Vagina (tissue), 2 donors: ENCODE measurements at regions not wholly inside any gene's neighbourhood (a gene's known extent, or its start where the extent isn't known, plus 50 kb on each side); places are given as distances from the start of the nearest gene placed in this dataset.
"Not testable (repeated sequence)": the region's sequence is repeated elsewhere in the genome, so short reads cannot be mapped to it uniquely, and the experiment has no call there.

ENCODE experiments used
- DNase-seq, 2 donors: peaks; one replicate each; pipeline ENCODE4 v3.0.0-alpha.2; 2017; ENCODE audit errors: extremely low spot score in 2 of 2
- H3K27ac ChIP-seq: fragments of 200-600 bp; sonication (generic); one replicate; pipeline ENCODE4 v1.5.1; 2019
- H3K27me3 ChIP-seq: fragments of 200-600 bp; sonication (generic); one replicate; pipeline ENCODE4 v1.5.1; 2019
- H3K36me3 ChIP-seq, 2 donors: fragments of 200-600 bp; sonication (generic); one replicate each; pipeline ENCODE4 v1.5.1; 2017 to 2019
- H3K4me1 ChIP-seq: fragments of 200-600 bp; sonication (generic); one replicate; pipeline ENCODE4 v1.5.1; 2019
- H3K4me3 ChIP-seq, 2 donors: fragments of 200-600 bp; sonication (generic); 1 replicate in 1 of 2; 2 replicates in 1 of 2; pipeline ENCODE4 v1.5.1; 2016 to 2019
- H3K9me3 ChIP-seq: fragments of 200-600 bp; sonication (generic); one replicate; pipeline ENCODE4 v1.5.1; 2019
- POLR2A ChIP-seq, 2 donors: fragments of 450-650 bp; IDR thresholded peaks; one replicate each; pipeline ENCODE4 v1.6.1; 2017; ENCODE audit warnings: antibody characterized with exemption in 2 of 2, mild to moderate bottlenecking in 2 of 2, moderate library complexity in 2 of 2
- POLR2AphosphoS5 ChIP-seq, 2 donors: sonication (generic); formaldehyde crosslinking; IDR thresholded peaks; one replicate each; pipeline ENCODE4 v1.9.0; 2017; ENCODE audit warnings: antibody characterized with exemption in 2 of 2, mild to moderate bottlenecking in 2 of 2, low read depth in 1 of 2; ENCODE audit not compliant: insufficient read depth in 1 of 2
- intact Hi-C: fragments of 100-400 bp; cut with DNase I; formaldehyde crosslinking; loops from one replicate; pipeline ENCODE4 v1.15.1; 2023
- TF ChIP-seq, protein P1 (sequence below), 3 experiments: fragments of 450-650 bp in 2 of 3; fragments of 200-600 bp in 1 of 3; sonication (generic) in 1 of 3; IDR thresholded peaks; one replicate each; pipeline ENCODE4 v1.5.1; 2017 to 2019; ENCODE audit warnings: antibody characterized with exemption in 3 of 3, mild to moderate bottlenecking in 2 of 3, moderate library complexity in 2 of 3

DNA sequence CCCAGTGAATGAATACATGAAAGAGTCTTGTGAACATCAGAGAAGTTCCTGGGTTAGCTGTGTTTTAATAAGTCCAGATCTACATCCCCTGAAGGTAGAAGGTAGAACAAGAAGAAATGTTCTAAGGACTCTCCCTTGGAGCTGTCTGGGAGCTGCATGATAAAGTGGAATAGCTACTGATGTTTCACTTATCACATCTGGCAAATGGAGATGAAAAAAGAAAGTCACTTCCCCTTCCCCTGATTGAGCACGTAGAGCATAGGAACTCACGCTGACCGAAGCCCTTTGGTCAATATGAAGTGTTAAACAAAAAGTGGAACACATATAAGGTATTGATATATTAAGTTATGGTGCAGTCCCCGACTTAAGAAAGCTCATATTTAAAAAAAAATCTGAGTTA, 53.2 kb upstream of the PARP1 start:
- H3K4me3 ChIP-seq: no peak overlapping the region
- no peaks in the 10 kb centered on the region for H3K27me3 ChIP-seq
- DNase-seq: no peak
- no peak overlapping the region for H3K27ac ChIP-seq
- TF ChIP-seq POLR2AphosphoS5 (IDR thresholded peaks at IDR 0.05; ENCODE audit: insufficient read depth in 1 of 2, low read depth in 1 of 2) (no peak), POLR2A (IDR thresholded peaks at IDR 0.05) (no peak)
- TF ChIP-seq, protein P1, sequence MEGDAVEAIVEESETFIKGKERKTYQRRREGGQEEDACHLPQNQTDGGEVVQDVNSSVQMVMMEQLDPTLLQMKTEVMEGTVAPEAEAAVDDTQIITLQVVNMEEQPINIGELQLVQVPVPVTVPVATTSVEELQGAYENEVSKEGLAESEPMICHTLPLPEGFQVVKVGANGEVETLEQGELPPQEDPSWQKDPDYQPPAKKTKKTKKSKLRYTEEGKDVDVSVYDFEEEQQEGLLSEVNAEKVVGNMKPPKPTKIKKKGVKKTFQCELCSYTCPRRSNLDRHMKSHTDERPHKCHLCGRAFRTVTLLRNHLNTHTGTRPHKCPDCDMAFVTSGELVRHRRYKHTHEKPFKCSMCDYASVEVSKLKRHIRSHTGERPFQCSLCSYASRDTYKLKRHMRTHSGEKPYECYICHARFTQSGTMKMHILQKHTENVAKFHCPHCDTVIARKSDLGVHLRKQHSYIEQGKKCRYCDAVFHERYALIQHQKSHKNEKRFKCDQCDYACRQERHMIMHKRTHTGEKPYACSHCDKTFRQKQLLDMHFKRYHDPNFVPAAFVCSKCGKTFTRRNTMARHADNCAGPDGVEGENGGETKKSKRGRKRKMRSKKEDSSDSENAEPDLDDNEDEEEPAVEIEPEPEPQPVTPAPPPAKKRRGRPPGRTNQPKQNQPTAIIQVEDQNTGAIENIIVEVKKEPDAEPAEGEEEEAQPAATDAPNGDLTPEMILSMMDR (IDR thresholded peaks at IDR 0.05): no peak
- H3K9me3 ChIP-seq: no peaks in the 10 kb centered on the region
- H3K4me1 ChIP-seq: no peaks in the 10 kb centered on the region
- intact Hi-C loops: no loop called here
- no peaks in the 10 kb centered on the region for H3K36me3 ChIP-seq

DNA sequence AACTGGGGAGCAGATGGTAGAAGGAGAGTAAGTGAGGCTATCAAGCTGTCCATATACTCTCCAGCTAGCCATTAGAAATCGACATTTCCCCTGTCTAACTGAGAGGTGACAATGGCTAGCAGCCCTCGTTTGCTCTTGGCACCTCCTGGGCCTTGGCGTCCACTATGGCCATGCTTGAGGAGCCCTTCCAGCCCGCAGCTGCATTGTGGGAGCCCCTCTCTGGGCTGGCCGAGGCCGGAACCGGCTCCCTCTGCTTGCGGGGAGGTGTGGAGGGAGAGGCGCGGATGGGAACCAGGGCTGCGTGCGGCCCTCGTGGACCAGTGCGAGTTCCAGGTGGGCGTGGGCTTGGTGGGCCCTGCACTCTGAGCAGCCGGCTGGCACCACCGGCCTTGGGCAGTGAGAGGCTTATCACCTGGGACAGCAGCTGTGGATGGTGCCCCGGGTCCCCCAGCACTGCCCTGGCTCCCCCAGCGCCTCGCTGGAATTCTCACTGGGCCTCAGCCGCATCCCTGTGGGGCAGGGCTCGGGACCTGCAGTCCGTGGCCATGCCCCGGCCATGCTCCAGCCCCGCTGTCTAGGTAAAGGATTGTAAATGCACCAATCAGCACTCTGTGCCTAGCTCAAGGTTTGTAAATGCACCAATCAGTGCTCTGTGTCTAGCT, 56.2 kb upstream of the PARP1 start:
- Histone ChIP-seq H3K9me3 (no peaks in the 10 kb centered on the region), H3K27me3 (no peaks in the 10 kb centered on the region), H3K4me1 (no peaks in the 10 kb centered on the region), H3K4me3 (no peak overlapping the region), H3K36me3 (no peaks in the 10 kb centered on the region), H3K27ac (no peak overlapping the region)
- TF ChIP-seq, protein P1 (IDR thresholded peaks at IDR 0.05): no peak
- TF ChIP-seq POLR2AphosphoS5 (IDR thresholded peaks at IDR 0.05; ENCODE audit: insufficient read depth in 1 of 2, low read depth in 1 of 2) (no peak), POLR2A (IDR thresholded peaks at IDR 0.05) (no peak)
- no peak for DNase-seq
- intact Hi-C loops: no loop called here

DNA sequence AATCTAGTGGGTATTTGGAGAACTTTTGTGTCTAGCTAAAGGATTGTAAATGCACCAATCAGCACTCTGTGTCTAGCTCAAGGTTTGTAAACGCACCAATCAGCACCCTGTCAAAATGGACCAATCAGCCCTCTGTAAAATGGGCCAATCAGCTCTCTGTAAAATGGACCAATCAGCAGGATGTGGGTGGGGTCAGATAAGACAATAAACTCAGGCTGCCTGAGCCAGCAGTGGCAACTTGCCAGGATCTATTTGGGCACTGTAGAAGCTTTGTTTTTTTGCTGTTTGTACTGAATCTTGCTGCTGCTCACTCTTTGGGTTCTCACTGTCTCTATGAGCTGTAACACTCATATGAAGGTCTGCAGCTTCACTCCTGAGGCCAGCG, 56.7 kb upstream of the PARP1 start:
- H3K4me1 ChIP-seq, H3K27me3 ChIP-seq, H3K27ac ChIP-seq, H3K36me3 ChIP-seq, H3K9me3 ChIP-seq, DNase-seq, H3K4me3 ChIP-seq, intact Hi-C loops: not testable (repeated sequence)

DNA sequence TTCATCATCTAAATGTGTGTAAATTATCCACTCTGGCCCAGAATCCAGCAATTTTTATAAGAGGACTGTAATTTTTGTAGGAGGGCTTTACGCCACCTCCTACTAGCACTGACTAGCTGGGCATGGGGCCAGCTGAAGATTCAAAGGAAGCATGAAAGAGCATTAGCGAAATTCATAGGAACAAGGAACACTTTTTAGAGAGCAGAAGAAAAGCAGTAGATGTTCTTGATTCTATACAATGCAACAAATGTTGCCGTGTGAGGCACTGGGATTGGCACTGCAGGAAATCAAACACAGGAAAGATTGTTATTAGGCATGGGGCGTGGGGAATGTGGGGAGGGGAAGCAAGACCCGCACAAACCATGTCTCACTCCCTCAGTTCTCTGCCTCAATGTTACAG, 58.4 kb upstream of the PARP1 start:
- no peak overlapping the region for H3K4me3 ChIP-seq
- no peaks in the 10 kb centered on the region for H3K9me3 ChIP-seq
- H3K36me3 ChIP-seq: no peaks in the 10 kb centered on the region
- intact Hi-C loops: no loop called here
- H3K4me1 ChIP-seq: no peaks in the 10 kb centered on the region
- DNase-seq: no peak
- no peaks in the 10 kb centered on the region for H3K27me3 ChIP-seq
- no peak overlapping the region for H3K27ac ChIP-seq
- TF ChIP-seq, protein P1 (IDR thresholded peaks at IDR 0.05): no peak
- no peak for TF ChIP-seq POLR2A (IDR thresholded peaks at IDR 0.05)
- TF ChIP-seq POLR2AphosphoS5 (IDR thresholded peaks at IDR 0.05; ENCODE audit: insufficient read depth in 1 of 2, low read depth in 1 of 2): no peak

DNA sequence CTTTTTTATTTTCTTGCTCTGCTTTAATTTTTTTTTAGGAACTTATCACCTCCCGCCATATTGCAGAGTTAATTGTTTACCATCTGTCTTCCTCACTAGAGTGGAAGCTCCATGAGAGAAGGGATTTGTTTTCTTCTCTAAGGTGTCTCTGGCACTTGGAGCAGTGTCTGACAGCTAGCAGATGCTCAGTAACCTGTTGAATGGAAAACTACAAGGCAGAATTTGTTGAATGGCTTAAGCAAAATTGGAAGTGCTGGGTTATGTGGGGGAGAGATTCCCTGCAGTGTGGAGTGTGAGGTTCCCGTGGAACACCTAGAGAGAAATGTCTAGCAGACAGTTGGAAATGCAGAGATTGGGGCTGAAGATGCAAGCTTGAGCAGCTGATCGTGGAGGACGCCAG, 59.5 kb upstream of the PARP1 start:
- Histone ChIP-seq H3K36me3 (no peaks in the 10 kb centered on the region), H3K27me3 (no peaks in the 10 kb centered on the region), H3K4me3 (no peak overlapping the region), H3K4me1 (no peaks in the 10 kb centered on the region), H3K27ac (no peak overlapping the region), H3K9me3 (no peaks in the 10 kb centered on the region)
- DNase-seq: no peak
- TF ChIP-seq POLR2AphosphoS5 (IDR thresholded peaks at IDR 0.05; ENCODE audit: insufficient read depth in 1 of 2, low read depth in 1 of 2) (no peak), POLR2A (IDR thresholded peaks at IDR 0.05) (no peak)
- TF ChIP-seq, protein P1 (IDR thresholded peaks at IDR 0.05): no peak
- intact Hi-C loops: no loop called here
